NCI-H82 treated with DMSO at 0.1 percent for 48 hours (cell line): ENCODE measurements at regions not wholly inside any gene's neighbourhood (a gene's known extent, or its start where the extent isn't known, plus 50 kb on each side); places are given as distances from the start of the nearest gene placed in this dataset.

Source experiments
- DNase-seq: peaks from one replicate; lab custom pipeline; 2025; ENCODE audit not compliant: unreplicated experiment; lab: John Stamatoyannopoulos, UW

- DNase-seq: no peak
Measured at GRCh38 chr2:12050396-12050795, 304.0 kb downstream of the LPIN1 start.

DNA sequence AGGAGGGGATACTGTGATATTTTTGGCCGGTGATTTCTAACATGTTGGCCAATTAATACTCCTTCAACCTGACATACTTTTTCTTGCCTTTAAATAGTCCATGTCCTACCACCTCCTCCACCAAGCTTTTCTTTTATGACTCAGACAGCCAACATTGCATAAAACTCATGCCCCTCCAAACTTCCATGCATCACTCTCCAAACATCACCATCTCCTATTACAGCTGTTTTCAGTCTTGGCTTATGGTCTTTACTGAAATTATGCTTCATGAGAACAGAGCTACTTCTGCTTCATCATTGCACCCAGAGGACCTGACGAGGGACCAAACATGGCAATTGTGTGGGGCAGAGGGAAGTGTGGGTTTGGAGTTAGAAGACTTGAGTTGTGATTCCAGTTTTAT, 305.4 kb downstream of the LPIN1 start:
- DNase-seq: no peak

GRCh38 chr2:12052796-12053195, 306.4 kb downstream of the LPIN1 start:
- DNase-seq: no peak

GRCh38 chr2:12054956-12055618, 308.7 kb downstream of the LPIN1 start:
- DNase-seq: no peak

DNA sequence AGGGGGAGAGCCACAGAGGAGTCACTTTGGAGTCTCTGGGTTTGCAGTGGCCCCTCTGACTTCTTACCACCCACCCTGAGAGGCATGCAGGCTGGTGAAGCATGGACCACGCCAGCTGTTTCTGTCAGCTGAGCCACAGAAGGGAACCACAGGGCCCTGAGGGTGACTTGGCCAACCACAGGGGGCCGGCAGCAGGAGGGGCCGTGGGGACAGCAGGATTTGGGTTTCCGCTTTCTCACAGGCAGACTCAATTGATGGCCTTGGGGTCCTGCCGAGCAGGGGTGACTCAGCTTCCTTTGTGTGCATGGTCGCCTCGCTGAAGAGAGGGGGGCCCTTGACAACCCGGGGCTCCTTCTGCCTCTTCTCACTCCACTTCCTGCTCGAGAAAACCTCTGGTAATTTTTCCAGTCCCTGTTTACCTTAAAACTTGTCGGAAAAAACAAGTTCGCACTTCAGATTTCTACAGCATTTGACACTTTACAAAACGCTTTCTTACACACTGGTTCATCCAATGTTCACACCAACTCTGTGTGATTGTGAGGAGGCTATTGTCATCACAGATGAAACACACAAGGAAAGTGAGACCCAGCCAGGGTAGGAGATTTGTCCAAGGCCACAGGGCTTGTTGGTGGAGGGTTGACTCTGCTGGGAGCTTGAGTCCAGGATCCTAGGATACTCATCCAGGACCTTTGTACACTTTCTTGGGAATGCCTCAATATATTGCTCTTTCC, 311.2 kb downstream of the LPIN1 start:
- no peak for DNase-seq

GRCh38 chr2:12059616-12060441, 313.4 kb downstream of the LPIN1 start:
- no peak for DNase-seq

GRCh38 chr2:12060886-12061285, 314.5 kb downstream of the LPIN1 start:
- no peak for DNase-seq

DNA sequence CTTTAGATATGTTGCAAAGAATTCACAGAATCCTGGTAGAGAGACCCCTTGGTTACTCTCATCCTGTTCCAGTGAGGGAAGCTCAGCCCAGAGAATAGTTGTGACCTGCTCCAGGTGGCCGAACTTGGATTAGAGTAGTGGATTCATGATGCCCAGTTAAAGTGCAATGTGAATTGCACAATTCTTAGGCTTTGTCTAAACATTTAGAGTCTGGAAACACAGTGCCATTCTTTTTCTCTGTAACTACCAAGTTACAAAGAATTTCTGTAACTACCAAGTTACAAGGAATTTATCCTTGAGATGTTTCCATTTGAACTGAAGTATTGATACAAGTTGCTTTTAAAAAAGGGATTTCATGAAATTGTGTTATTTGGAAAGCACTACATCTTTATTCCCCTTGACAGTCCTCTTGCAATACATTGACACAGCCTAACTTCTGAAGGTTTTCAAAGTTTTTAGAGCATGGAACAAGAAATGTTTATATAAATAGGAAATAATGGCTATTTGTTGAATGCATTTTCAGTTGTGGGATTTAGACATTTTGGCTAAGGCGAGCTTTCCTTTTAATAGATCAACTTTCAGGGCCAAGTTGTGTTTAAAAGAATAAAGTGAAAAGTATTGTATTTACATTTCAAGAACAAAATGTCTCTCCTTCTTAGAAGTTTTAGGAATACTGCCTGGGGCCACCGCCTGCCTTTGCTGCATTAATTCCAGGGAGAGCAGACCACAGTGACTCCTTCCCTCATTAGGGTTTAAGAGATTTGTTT, 315.0 kb downstream of the LPIN1 start:
- DNase-seq: no peak

DNA sequence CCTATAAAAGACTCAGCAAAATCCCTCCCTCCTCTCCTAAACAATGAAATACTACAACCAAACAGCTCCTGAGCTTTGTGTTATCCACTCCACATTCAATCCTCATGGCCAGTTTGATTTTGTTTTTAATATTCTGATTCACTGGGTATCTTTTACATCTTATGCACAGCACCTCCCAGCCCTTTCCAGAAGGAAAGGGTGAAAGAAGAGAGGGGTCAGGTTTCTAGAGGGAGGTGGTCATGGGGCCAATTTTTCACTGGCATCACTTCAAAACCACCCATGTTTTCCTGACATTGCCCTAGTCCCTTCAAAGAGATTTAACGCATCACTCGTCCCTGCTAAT, 315.6 kb downstream of the LPIN1 start:
- no peak for DNase-seq

- no peak for DNase-seq
Measured at GRCh38 chr2:12063210-12063609, 316.8 kb downstream of the LPIN1 start.

DNA sequence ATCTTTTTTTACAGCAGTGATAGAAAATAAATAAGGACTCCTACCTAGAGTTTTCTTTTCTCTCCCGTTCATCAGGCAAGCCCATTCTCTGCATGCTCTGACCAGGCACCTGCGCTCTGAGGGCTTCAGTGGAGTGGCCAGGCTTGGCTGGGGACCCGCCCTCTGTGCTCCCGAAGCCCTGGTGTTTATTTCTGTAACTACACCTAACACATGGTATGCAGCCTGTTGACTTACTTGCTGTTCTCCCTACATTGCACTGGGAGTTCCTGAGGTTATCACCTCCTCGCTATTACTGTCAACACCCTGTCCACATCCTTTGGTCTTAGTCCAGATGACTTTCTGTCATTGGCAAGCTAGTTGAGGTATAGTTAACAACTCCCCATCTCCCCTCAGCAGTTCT, 317.7 kb downstream of the LPIN1 start:
- DNase-seq: no peak

- no peak for DNase-seq
Measured at GRCh38 chr2:12066116-12066515, 319.7 kb downstream of the LPIN1 start.

DNA sequence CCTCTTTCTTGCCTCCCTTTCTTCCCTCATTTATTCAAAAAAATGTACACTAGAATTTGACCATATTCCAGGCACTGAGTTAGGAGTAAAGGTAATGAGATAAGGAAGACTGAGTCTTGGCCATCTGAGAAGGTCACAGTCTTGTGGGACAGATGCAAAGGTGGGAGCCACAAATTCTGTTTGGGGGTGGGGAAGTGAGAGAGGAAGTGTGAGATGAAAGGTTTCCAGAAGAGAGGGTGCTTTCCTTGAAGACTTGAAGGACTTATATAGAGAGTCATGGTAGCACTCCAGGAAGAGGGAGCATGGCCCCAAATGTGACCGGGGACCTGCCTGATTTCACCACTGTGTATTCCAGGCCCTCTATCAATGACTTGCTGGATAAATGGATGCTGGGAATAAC, 320.6 kb downstream of the LPIN1 start:
- no peak for DNase-seq

DNA sequence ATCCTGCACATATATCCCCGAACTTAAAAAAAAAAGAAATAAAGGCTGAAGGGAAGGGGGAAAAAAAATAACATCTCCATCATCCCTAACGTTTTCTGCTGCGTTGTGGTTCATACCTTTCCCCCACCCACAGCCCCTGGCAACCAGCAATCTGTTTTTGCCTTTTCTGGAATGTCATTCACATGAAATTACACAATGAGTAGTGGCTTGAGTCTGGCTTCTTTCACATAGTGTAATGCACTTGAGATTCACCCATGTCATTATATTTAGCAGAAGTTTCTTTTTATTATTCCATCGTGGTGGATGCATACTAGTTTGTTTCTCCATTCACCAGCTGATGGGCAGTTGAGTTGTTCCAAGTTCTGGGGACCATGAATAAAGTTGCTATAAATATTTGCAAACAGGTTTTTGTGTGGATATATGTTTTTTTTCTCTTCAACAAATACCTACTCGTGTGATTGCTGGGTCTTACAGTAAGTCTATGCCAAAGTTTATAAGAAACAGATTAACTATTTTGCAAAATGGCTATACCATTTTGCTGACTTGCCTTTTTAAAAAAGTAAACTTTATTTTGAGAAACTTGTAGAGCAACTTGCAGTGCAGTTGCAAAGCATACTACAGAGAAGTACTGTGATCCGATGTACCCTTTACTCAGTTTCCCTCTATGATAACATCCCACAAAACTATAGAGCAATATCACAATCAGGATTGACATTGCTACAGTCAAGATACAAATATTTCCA, 322.5 kb downstream of the LPIN1 start:
- no peak for DNase-seq

DNA sequence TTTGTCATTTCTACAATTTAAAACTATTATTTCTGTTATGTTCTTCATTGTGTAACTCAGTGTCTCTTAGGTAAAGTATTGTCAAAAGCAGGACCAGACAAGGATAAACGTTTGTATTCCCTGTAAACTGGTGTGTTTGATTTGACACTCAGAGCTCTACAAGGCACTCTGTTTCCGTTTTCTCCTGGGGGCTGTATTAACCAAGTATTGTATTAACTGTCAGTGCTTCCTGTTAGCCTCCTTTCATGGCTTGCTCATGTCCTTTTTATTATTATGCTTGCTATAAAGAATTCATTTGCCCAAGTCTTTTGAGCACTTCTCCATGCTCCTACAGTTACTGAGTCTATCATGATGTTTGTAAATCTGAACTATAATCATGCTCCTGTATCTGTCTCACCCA, 323.7 kb downstream of the LPIN1 start:
- no peak for DNase-seq

- DNase-seq: no peak
Measured at GRCh38 chr2:12070581-12070980, 324.1 kb downstream of the LPIN1 start.

- no peak for DNase-seq
Measured at GRCh38 chr2:12071318-12071717, 324.9 kb downstream of the LPIN1 start.

GRCh38 chr2:12073217-12073852, 326.9 kb downstream of the LPIN1 start:
- no peak for DNase-seq

DNA sequence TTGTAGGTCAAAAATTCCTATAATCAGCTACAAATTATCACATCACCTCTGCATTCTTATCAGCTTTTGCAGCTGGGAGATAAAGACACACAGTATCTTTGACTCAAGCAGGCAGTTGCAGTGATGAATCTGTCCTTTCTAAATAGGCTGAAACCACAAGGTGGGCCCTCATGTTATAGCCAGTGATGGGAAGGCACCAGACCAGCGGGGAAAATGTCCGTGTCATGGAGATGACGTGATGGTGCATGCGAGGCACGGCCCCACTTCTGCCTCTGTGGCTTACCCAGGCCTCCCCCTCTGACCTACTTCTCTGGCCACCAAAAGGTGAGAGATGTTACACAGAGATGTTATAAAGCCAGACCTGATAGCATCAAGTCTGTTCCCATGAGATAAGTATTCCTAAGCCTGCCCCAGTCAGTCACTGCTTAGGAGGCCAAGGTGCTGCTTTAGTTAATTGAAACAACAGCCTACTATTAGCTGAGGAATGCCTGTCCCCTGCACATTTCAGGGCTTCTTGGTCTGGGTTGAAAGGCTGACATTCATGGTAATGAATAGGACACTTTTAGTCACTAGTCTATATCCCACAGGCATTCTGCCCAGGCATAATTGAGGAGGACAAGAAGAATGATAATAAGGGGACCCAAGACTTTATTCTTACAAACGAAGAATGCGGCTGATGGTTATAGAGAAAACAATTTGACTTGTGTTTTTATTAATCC, 327.9 kb downstream of the LPIN1 start:
- no peak for DNase-seq

DNA sequence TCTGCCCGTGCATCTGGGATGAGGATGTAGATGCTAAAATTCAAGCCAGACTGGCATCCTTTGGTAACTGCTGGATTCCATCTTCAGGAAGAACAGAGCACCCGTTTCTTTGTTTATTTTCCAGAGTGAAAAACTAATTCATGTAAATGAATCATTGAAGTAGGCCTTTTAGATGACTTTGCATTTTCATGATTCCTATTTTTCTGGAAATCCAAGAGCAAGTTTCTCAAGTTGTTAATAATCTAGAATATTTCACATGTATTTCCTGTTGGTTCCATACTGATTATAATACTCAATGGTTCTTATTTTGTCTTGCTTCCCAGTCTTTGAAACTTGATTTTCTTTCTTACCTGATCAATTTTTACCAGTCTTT, 328.4 kb downstream of the LPIN1 start:
- no peak for DNase-seq
